ENCODE measurements at regions not wholly inside any gene's neighbourhood (a gene's known extent, or its start where the extent isn't known, plus 50 kb on each side); places are given as distances from the start of the nearest gene placed in this dataset.

DNA sequence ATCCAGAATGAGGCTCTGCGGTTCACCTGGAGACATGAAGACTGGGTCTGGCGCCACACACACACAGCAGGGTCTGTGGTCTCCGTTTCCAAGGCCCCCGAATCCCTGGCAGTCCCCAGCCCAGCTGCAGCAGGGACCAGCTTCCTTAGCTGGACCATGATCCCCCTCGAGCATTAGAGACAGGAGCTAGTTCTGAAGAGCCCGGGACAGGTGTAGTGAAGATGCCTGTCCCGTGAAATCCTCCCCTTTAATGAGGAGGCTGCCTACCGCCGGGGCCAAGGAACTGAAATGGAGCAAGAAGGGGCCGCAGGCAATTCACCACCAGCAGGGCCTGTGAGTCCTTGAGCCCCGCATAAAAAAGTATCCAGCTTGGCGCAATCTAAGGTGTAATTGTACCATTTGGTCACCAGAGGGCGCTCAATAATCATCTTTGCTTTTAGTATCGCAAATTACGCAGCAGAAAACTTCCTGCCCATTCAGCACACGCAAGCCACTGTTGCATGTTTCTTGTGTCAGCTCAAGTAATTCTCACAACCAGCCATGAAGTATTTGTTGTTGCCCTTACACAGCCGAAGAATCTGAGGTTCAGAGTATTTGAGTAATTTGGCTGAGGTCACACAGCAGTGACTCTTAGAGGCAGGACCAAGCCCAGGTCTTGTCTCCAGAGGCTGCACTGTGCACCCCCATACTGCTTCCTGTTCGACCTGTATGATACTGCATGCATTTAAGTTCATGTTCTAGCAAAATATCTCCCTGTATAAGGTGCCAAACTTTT, 54.3 kb upstream of the PPP2R5C start:
- TF ChIP-seq, protein P1, sequence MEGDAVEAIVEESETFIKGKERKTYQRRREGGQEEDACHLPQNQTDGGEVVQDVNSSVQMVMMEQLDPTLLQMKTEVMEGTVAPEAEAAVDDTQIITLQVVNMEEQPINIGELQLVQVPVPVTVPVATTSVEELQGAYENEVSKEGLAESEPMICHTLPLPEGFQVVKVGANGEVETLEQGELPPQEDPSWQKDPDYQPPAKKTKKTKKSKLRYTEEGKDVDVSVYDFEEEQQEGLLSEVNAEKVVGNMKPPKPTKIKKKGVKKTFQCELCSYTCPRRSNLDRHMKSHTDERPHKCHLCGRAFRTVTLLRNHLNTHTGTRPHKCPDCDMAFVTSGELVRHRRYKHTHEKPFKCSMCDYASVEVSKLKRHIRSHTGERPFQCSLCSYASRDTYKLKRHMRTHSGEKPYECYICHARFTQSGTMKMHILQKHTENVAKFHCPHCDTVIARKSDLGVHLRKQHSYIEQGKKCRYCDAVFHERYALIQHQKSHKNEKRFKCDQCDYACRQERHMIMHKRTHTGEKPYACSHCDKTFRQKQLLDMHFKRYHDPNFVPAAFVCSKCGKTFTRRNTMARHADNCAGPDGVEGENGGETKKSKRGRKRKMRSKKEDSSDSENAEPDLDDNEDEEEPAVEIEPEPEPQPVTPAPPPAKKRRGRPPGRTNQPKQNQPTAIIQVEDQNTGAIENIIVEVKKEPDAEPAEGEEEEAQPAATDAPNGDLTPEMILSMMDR (conservative IDR thresholded peaks at IDR 0.05), result peak; percentile 86
- no peak for TF ChIP-seq ZFX (IDR thresholded peaks at IDR 0.05)

Measured in C4-2B (cell line).